Astrocyte (in vitro differentiated cells and primary cell): ENCODE measurements at regions not wholly inside any gene's neighbourhood (a gene's known extent, or its start where the extent isn't known, plus 50 kb on each side); places are given as distances from the start of the nearest gene placed in this dataset.

ENCODE experiments used
- DNase-seq: peaks from one replicate; pipeline ENCODE4 v3.0.0-alpha.2; 2010; ENCODE audit warnings: low read depth
- FAIRE-seq: peaks from 2 replicates; lab custom pipeline; 2011; peaks lifted over from hg19 to GRCh38; lab: Jason Lieb, UNC
- H2AFZ ChIP-seq: 2 replicates; pipeline ENCODE4 v1.6.0; 2012; ENCODE audit warnings: low read depth, low read length, inconsistent platforms
- H3K27ac ChIP-seq: 2 replicates; pipeline ENCODE4 v1.5.1; 2011; ENCODE audit warnings: low read depth, low read length, inconsistent platforms
- H3K27me3 ChIP-seq: 2 replicates; pipeline ENCODE4 v1.6.0; 2011; ENCODE audit warnings: low read length, inconsistent platforms; ENCODE audit not compliant: insufficient read depth
- H3K36me3 ChIP-seq: 2 replicates; pipeline ENCODE4 v1.5.1; 2011; ENCODE audit warnings: low read length, inconsistent platforms; ENCODE audit not compliant: insufficient read depth
- H3K4me1 ChIP-seq: 2 replicates; pipeline ENCODE4 v1.5.1; 2011; ENCODE audit warnings: low read length, inconsistent platforms; ENCODE audit not compliant: insufficient read depth
- H3K4me2 ChIP-seq: 2 replicates; pipeline ENCODE4 v1.6.0; 2012; ENCODE audit warnings: low read length, inconsistent platforms
- H3K4me3 ChIP-seq: 2 replicates; pipeline ENCODE4 v1.5.1; 2011; ENCODE audit warnings: low read depth, mild to moderate bottlenecking, low read length, inconsistent platforms; ENCODE audit not compliant: insufficient read depth
- H3K79me2 ChIP-seq: 2 replicates; pipeline ENCODE4 v1.6.0; 2012; ENCODE audit warnings: mild to moderate bottlenecking, low read length, inconsistent platforms; ENCODE audit not compliant: insufficient read depth
- H3K9ac ChIP-seq: 2 replicates; pipeline ENCODE4 v1.6.0; 2012; ENCODE audit warnings: mild to moderate bottlenecking, low read length, inconsistent platforms
- H3K9me3 ChIP-seq: 2 replicates; pipeline ENCODE4 v1.5.1; 2012; ENCODE audit warnings: low read depth, mild to moderate bottlenecking, low read length, inconsistent platforms; ENCODE audit not compliant: insufficient read depth
- H4K20me1 ChIP-seq: 2 replicates; pipeline ENCODE4 v1.6.0; 2012; ENCODE audit warnings: low read length, inconsistent platforms; ENCODE audit not compliant: insufficient read depth
- H3K27ac Mint-ChIP-seq: one replicate; pipeline ENCODE4 v1.8.0; 2021; ENCODE audit warnings: mild to moderate bottlenecking, mixed read lengths; ENCODE audit not compliant: unreplicated experiment
- H3K27me3 Mint-ChIP-seq: one replicate; pipeline ENCODE4 v1.8.0; 2021; ENCODE audit warnings: low read depth, mixed read lengths; ENCODE audit not compliant: unreplicated experiment
- H3K36me3 Mint-ChIP-seq: one replicate; pipeline ENCODE4 v1.8.0; 2021; ENCODE audit warnings: low read depth, mixed read lengths; ENCODE audit not compliant: unreplicated experiment
- H3K4me1 Mint-ChIP-seq: one replicate; pipeline ENCODE4 v1.8.0; 2021; ENCODE audit warnings: low read depth, mixed read lengths; ENCODE audit not compliant: unreplicated experiment
- H3K4me3 Mint-ChIP-seq: one replicate; pipeline ENCODE4 v1.8.0; 2021; ENCODE audit warnings: mild to moderate bottlenecking, moderate library complexity, mixed read lengths; ENCODE audit not compliant: unreplicated experiment
- H3K9me3 Mint-ChIP-seq: one replicate; pipeline ENCODE4 v1.8.0; 2021; ENCODE audit warnings: mild to moderate bottlenecking, mixed read lengths; ENCODE audit not compliant: unreplicated experiment
- CTCF ChIP-seq: IDR thresholded peaks from 2 replicates; pipeline ENCODE4 v1.5.1; 2011; ENCODE audit warnings: low read depth, mild to moderate bottlenecking, inconsistent platforms, low read length, moderate library complexity; ENCODE audit not compliant: insufficient read depth
- EZH2 ChIP-seq: IDR thresholded peaks from 2 replicates; pipeline ENCODE4 v1.6.1; 2012; ENCODE audit warnings: mild to moderate bottlenecking, low read length, inconsistent platforms; ENCODE audit not compliant: insufficient read depth

GRCh38 chr7:13166801-13167200, 479.4 kb downstream of the ARL4A start:
- H2AFZ ChIP-seq, result no peak overlapping the region
- no peak overlapping the region for H3K27ac ChIP-seq
- Mint-ChIP-seq H3K27ac (no peak overlapping the region), H3K4me1 (no peaks in the 10 kb centered on the region), H3K4me3 (no peak overlapping the region), H3K27me3 (no peaks in the 10 kb centered on the region), H3K36me3 (no peaks in the 10 kb centered on the region), H3K9me3 (no peaks in the 10 kb centered on the region)
- H3K27me3 ChIP-seq, result no peaks in the 10 kb centered on the region
- H3K4me1 ChIP-seq, result no peaks in the 10 kb centered on the region
- TF ChIP-seq EZH2 (no peak), CTCF (no peak)
- no peak overlapping the region for H3K4me2 ChIP-seq
- H3K9ac ChIP-seq, result no peak overlapping the region
- no peak overlapping the region for H3K4me3 ChIP-seq
- H3K9me3 ChIP-seq, result peaks cover 2% of the 10 kb centered on the region
- H3K36me3 ChIP-seq, result no peaks in the 10 kb centered on the region
- FAIRE-seq, result no peak
- no peaks in the 10 kb centered on the region for H3K79me2 ChIP-seq
- no peaks in the 10 kb centered on the region for H4K20me1 ChIP-seq
- no peak for DNase-seq

DNA sequence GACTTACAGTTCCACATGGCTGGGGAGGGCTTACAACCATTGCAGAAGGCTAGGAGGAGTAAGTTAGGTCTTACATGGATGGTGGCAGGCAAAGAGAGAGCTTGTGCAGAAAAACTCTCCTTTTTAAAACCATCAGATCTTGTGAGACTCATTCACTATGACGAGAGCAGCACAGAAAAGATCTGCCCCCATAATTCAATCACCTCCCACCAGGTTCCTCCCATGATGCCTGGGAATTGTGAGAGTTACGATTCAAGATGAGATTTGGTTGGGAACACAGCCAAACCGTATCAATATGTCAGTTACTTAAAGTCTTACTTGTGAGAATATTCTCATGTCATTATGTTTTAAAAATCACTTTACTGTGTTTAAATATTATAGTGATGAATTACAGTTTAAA, 481.9 kb downstream of the ARL4A start:
- TF ChIP-seq EZH2 (no peak), CTCF (no peak)
- no peak overlapping the region for H3K4me3 ChIP-seq
- H2AFZ ChIP-seq, result no peak overlapping the region
- no peaks in the 10 kb centered on the region for H3K4me1 Mint-ChIP-seq
- no peak for FAIRE-seq
- no peaks in the 10 kb centered on the region for H3K27me3 ChIP-seq
- no peaks in the 10 kb centered on the region for H3K27me3 Mint-ChIP-seq
- H3K4me2 ChIP-seq, result no peak overlapping the region
- H3K27ac ChIP-seq, result no peak overlapping the region
- no peaks in the 10 kb centered on the region for H3K4me1 ChIP-seq
- no peak for DNase-seq
- H3K9ac ChIP-seq, result no peak overlapping the region
- peaks cover 2% of the 10 kb centered on the region for H3K9me3 ChIP-seq
- no peaks in the 10 kb centered on the region for H3K79me2 ChIP-seq
- H3K9me3 Mint-ChIP-seq, result no peaks in the 10 kb centered on the region
- no peaks in the 10 kb centered on the region for H3K36me3 ChIP-seq
- no peak overlapping the region for H3K4me3 Mint-ChIP-seq
- no peak overlapping the region for H3K27ac Mint-ChIP-seq
- no peaks in the 10 kb centered on the region for H3K36me3 Mint-ChIP-seq
- no peaks in the 10 kb centered on the region for H4K20me1 ChIP-seq

- Histone ChIP-seq H3K27me3 (no peaks in the 10 kb centered on the region), H3K9me3 (no peaks in the 10 kb centered on the region), H3K27ac (no peak overlapping the region), H2AFZ (no peak overlapping the region), H3K4me2 (no peak overlapping the region), H3K4me1 (no peaks in the 10 kb centered on the region), H3K36me3 (no peaks in the 10 kb centered on the region), H3K79me2 (no peaks in the 10 kb centered on the region), H4K20me1 (no peaks in the 10 kb centered on the region), H3K4me3 (no peak overlapping the region), H3K9ac (no peak overlapping the region)
- TF ChIP-seq EZH2 (no peak), CTCF (no peak)
- Mint-ChIP-seq H3K9me3 (peaks cover 2% of the 10 kb centered on the region), H3K4me1 (peaks cover under 1% of the 10 kb centered on the region), H3K4me3 (no peak overlapping the region), H3K27ac (no peak overlapping the region), H3K36me3 (no peaks in the 10 kb centered on the region), H3K27me3 (no peaks in the 10 kb centered on the region)
- DNase-seq (no peak), FAIRE-seq (no peak)
Observed at GRCh38 chr7:13174991-13175390, 487.6 kb downstream of the ARL4A start.
